T-helper 2 cell (primary cell): ENCODE measurements at regions not wholly inside any gene's neighbourhood (a gene's known extent, or its start where the extent isn't known, plus 50 kb on each side); places are given as distances from the start of the nearest gene placed in this dataset.

Experiments used
- DNase-seq, 5 experiments: peaks; one replicate each; pipeline versions ENCODE4 v3.0.0 to v3.0.0-alpha.2; 2012 to 2022

DNA sequence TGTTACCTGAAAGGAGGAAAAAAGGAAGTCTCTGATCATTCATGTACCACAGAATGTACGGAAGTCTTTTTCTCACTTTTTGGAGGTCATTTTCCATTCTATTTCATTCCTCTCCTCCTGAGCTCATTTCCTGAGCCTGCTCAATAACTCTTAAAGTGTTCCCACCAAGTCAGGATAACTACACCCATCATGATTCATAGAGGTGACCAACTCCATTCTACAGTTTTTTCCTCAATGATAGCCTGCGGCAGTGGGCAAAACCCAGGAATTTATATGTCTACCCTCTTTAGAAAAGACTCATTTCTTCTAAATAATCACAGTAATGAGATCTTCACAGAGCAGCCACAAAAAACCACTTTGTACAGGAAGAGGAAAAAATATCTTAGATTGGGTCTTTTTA lies 372.5 kb downstream of the RBM43 start:
- DNase-seq = no peak

DNA sequence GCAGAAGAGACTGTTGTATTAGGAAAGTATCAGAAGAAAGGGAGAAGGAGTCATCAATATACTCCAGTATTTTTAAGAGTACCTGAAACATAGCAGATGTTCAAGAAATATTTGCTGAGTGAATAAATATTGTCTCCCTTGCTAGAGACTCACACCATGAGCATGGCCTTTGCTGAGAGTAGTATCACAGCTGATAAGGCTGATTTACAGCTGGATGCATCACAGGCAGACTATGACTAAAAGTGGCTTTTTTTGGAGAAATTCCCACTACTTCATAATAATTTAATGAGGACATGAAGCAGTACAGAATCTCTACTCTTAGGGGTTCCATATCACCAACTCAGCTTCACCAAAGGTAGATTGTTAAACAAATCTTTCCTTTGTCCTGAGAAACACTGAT lies 373.3 kb downstream of the RBM43 start:
- DNase-seq = no peak

DNA sequence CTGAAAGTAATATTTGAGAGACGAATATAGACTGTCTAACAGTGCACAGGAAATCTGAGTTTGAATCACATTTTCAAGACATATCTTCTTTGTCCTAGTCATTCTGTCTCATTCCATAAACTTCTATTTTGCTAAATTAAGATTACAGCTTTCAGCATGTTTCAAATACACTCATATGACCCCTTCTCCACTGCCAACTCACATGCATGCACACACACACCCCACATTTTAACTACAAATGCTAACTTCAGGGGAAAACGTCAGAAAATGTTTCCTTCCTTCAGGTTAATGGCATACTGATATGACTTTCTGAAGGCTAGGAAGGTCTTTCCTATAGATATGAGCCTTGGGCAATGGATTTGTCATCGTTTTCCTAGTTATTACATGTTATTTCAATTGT lies 373.7 kb downstream of the RBM43 start:
- no peak for DNase-seq

DNA sequence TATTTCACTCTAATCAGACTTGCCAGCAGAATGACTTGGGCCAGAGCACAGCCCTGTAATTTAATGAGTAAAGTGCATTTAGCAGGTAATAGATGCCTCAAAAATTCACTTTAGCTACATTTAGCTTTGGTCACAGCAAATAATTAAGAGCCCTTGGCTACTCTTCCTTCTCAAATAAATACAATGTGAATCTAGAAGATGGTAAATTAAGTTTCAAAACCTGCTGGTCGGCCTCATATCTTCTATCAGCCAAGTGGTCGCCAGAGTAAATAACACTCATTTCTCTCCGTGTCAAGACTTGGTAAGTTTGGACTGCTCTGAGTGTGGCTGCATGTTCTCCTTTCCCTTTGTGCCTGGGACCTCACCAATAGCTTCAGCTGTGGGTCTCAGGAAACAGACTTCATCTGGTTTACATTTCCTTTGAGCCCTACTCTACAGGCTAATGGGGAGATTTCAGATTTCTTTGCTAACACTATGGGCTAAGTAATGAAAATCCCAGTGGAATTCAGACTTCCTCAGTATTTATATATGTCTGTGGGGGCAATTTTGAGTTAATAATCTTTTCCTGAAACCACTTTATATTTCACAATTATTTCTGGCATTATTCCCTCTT lies 375.8 kb downstream of the RBM43 start:
- DNase-seq = no peak

DNA sequence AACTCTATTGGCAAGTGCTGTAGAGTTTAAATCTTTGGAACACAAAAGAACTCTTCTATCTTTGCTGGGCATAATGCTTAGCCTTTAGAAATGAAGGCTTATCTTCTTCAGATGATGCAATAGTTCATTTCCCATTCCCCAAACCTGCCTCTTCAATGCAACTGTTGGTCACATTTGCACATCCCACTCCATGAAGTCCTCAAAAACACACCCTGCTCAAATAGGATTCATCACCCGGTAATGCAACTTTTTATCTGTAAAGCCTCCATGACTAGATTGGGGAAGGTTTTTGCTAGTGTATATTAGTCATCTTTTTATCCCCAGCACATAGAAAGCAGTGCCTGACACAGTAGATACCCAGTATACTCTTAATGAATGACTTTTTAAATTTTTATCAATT lies 376.4 kb downstream of the RBM43 start:
- no peak for DNase-seq

DNA sequence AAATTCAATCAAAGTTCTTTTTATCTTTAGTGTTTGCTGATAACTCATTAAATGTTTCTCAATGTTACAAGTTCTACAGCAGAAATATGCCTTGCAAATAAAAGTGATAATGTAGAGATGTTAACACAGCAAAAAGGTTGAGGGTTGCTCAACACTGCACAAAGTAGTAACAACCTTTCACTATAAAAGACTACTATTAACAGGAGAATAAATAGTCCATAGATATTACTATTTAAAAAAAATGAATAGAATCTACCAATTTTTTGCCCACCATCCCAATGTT lies 378.1 kb downstream of the RBM43 start:
- DNase-seq = no peak

DNA sequence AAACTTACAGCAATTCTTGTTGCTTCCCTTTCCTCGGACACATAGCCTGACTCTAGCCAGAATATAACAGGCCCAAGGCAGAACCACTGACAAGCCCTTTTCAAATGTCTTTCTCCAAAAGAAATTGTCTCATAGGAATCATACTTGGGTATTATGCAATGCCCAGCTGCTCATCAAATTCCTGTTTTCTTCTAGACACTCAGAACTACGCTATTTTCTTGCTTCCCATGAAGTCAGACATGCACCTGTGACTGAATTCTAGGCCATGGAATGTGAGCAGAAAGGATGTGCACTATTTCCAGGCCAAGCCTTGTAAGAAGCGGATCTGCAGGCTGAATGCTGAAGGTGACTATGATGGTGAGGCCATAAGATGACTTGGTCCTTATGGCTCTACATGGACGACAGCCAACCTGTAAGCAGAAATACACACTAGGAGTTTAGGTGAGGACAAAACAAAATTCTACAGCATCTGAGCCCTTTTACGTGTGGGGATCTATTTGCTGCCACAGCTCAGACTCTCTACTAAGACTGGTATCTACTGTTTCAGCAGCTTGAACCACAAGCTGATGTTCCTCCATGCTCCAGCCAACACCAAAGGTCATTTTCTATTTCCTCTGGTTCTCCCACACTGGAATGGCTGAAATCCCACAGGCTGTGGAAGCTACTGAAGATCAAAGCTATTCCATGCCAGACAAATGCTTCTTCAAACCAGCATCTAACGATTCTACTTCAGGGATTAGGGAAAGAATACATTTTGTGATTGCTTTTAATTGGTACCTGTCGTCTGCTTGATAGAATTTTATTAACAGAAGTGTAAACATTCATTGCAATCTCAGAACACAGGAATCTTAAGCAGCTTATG lies 378.7 kb downstream of the RBM43 start:
- DNase-seq = no peak

DNA sequence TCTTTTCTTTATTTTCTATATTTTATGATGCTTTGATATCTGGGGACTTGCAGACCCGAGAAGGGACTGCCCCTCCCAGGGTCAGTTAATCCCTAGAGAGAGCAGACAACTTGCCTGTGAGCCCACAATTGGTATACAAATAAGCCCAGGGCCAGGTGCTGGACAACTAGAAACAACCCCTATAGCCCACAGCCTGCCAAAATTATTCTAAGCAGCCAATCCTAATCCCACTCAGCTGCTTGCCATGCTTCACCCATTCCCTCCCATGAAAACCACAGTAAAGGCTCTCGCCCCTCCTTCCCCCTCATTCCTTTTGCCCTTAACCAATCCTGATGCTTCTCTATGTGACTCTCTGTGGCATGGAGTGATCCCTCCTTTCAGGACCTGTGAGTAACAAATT lies 380.7 kb downstream of the RBM43 start:
- no peak for DNase-seq

DNA sequence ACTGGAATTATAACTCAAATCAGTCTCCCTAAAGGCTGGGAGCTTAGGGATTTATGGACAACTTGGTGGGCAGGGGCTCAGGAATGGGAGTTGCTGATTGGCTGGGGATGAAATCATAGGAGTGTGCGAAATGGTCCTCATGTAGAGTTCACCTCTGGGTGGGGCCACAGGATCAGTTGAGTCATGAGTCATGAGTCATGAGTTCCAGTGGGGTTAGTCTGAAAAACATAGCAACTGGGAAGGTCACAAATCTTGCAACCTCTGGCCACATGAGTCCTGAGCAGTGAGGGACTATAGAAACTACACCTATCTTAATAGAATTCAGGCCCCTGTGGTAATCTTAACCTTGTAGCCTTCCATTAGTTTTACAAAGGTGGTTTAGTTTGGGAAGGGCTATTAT lies 383.3 kb downstream of the RBM43 start:
- DNase-seq = no peak

DNA sequence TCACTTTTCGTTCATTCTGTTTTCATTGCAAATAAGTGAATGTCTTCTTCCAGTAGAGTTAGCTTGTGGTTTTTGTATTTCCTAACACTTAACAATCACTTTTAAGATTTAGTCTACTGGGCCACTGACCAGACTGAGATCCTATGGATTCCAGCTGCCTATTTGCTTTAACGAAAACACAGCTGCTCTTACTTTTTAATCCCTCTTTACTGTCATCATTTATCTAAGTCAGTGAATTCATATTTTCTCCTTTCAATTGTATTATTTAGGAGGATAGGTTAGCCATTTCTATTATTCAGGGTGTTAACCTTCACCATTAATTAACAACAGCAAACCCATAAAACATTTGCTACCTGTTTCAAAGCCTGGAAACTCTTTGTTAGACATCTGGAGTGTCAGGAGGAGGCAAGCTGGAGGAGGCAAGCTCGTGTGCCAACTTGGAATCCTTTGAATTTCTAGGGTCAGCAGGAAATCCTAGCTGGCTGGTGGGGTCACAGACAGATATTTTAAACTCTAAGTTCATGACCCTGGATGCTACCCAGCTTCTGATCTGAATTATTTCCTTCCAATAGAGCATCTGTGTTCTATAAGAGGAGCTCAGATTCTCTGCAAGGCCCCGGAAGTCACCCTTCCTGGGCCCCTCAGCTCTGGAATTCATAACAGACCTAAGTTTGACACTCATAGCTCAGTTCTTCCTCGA lies 385.3 kb downstream of the RBM43 start:
- DNase-seq = no peak

DNA sequence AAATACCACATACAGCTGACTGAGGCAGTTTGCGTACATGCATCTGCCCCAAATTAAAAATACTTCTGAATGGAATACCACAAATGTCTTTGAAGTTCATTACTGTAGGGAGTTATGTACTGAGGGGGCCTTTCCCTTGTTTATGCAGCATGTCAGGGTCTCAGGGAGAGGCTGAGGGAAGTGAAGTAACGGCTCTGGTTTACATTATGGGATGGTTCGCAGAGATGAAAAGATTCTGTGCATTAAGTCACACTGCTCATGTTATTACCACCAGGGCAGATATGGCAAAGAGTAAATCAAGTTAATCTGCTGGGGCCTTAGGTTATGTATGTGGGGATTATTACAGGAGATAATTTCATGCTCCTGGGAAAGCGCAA lies 385.9 kb upstream of the RND3 start:
- DNase-seq = no peak

DNA sequence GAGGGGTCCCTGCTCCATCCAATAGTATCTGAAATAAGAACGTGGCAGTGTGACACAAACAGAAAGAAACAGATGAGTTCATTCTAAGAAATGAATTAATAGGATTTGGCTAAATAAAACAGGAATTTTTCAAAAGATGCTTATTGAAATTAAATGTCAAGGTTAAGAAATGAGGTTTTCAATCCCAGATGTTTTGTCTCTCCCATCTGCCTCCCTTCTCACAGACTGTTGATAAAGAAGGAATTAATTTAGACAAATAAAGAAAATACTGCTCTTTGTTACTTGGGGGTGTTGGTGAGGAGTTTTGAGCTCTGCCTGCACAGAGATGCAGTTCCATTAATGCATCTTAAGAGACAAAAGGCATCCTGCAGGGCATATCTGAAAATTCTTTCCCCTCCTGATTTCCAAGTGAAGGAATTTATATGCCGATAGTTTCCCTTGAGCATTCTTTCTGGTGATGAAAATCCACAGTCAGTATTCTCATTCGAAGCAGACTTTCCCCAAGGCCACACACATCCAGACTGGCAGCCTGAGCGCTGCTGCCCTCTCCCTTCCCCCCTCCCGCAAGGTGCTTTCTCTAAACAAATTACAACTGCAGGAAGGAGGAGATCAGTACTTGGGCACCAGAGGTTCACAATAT lies 385.4 kb upstream of the RND3 start:
- no peak for DNase-seq

DNA sequence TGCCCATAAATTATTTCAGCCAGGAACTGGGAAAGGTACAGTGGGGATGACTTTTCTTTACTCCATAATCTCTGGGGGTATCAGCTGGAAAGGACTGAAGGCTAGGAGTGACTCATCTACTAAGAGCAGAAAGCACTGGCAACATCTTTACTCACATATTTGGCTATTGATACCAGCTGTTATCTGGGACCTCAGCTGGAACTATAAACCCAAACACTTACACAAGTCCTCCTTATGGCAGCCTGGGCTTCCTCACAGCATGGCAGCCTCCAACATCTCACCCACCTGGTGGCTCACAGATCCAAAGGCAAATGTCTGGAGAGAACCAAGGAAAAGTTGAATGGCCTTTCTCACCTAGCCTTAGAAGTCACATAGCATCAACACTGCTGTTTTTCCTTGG lies 379.0 kb upstream of the RND3 start:
- no peak for DNase-seq

DNA sequence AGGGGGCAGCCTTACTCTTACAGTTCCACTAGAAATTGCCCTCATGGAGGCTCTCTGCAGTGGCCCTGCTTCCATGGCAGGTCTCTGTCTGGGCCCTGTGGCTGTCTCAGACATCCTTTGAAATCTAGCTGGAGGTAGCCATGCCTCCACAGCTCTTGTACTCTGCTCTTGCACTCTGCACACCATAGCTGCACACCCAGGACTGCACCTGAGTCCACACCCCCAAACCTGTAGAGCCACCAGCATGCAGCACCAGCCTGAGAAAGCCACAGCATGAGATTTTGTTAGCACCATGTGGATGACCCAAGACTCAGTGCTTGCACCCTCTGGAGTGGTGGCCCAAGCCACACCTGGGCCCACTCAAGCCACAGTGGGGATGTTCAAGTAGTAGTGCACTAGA lies 376.2 kb upstream of the RND3 start:
- DNase-seq = no peak

DNA sequence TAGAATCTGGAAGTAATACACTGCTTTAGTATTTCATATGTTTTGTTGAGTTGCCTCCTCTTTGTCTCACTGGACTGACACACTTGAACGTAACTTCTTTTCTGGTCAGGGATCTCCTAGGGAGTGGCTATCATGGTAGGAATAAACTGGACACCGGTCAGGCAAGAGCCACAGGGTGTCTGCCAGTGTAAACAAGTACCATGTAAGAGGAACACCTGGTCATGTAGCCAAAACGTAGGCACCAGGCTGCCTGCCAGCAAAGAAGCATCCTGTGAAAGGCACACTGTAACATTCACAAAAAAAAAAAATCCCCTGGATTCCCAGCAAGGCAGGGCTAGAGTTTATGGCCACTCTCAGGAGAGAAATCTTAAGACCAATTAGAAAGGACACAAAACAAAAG lies 372.8 kb upstream of the RND3 start:
- DNase-seq = no peak

DNA sequence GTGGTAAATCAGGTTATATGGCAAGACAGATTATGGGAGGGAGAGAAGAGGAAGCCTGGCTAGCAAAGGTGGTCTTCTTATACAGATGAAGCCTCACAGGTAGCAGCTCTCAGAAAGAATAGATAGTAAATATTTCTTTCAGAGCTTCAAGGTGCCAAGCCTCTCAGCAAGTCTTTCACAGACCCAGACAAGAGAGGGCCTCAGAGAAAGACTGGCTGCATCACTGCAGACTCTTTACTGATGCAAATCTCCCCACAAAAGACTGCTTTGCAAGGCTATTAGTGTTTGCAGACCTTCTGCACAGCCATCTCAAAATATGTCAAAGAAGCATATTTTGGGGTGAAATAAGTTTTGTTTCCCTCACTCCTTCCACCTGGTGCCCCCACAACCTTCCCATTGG lies 372.4 kb upstream of the RND3 start:
- DNase-seq = no peak

DNA sequence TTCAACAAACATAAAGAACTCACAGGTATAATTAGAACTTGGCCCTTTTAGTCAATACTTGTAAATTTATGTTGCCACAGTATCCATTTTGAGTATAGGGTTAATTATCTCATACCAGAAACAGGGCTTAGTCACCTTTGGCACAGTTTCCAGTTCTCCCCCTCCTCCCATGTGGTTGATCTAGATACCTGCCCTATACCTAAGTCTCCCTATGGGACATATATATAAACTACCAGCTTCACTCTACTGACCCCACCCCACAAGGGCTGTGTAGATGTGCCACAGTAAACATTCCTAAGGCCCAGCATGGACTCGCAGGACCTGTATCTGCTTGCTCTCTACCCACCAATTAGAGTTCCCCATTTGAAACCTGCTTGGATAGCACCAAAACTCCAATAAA lies 371.7 kb upstream of the RND3 start:
- no peak for DNase-seq

DNA sequence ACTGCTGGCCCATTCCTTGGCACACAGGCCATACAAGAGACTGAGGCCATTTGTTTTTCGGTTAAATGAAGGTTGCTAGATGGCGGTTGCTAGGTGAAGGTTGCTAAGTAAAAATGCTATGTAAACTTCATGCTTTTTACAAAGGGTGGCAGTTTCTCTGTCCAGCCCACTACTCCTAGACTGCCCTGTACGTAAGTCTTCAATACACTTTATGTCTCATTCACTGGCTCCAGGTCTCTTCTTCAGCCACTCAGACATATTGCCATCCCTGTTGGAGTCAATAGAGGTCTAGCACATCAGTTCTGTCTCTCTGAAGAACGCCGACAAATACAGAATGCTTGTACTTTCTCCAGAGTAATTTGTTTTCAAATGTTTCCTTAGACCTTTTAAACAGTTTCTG lies 370.9 kb upstream of the RND3 start:
- no peak for DNase-seq

DNA sequence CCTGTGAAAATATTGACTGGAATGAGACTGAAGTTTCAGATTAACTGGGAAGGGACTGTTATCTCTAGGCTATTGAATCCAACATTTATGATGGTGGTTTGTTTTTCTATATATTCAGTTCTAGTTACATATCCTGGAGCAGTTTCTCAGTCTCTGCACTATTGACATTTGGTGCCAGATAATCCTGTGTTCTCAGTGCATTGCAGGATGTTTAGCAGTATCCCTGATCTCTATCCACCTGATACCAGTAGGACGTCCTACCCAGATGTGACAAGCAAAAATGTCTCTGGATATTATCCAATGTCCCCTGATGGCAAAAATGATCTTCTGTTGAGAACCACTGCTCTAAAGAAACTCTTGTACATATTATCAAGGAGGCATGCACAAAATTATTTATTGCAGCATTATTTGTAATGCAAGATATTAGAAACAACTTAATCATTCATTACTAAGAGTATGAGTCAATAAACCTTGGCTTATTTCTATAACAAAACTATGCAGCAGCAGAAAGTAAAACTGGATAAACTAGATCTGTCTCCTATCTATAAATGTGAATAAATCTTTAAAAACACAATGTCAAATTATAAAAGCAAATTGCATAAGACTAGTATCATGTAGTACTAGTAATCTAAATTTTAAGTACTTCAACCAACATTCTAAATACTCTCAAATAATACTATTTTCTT lies 369.3 kb upstream of the RND3 start:
- no peak for DNase-seq

DNA sequence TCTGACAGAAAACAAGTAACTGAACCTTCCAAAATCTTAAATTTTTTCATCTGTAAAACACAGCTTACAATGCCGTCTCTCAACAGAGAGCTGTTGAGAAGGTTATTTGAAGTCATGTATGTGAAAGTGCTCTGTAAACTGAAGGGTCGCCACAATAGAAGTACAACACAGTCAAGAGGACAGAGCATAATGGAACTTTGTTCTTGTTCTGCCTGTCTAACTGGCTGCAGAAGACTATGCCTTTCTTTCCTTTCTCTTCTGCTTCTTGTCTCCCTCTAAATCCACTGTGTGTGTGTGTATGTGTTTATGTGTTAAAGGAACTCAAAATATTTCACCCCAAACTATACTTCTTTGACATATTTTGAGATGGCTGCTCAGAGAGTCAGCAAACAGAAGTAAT lies 365.8 kb upstream of the RND3 start:
- DNase-seq = no peak

DNA sequence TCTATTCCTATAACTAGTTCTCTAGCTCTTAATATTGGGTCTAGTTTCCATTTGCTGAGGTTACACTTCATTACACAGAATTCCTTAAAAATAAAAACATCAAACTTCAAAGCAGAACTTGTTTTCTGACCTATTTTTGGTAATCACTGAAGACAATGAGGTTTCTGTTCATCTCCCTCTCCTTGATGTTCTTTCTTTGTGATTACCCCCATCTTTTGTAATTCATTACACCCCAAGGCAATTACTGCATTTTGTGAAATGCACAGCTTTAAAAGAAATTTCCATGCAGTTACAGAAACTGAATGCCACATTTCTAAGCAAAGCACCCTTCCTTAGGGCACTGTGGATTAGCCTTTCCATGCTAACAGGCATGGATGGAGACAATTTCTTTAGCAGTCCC lies 363.2 kb upstream of the RND3 start:
- DNase-seq = no peak

DNA sequence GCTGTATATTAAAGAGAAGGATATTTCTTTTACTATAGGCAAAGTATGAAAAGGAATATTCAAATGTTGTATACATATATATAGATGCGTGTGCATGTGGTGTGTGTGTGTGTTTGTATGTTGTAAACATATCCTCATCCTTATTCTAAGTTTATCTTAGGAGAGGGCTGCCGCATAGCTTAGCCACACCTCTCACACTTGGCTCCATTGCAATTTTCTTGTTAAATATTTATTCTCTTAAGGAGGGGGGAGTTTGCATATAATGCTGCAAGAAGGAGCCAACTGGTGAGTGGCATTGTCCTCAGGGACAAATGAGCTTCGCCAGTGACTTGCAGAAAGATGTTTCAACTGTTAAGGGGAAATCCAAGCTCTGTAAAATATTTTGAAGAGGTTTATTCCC lies 360.1 kb upstream of the RND3 start:
- DNase-seq = no peak

DNA sequence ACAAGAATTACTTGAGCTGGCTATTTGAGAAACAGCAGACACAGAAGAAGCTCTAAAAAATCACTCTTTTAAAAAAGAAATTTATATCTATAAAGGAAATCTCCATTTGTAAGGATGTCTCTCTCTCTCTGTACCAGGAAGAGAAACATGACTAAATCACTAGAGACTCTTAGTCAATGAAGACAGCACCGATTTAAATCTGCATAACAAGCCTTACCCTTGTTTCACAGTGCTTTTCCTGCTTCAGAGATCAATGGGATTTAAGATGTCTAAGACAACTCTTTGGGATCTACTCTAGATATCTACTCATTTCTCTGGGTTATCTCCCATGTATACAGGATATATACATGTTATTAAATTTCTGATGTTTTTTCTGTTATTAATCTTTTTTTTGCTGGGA lies 359.2 kb upstream of the RND3 start:
- DNase-seq = no peak
